ENCODE measurements at regions not wholly inside any gene's neighbourhood (a gene's known extent, or its start where the extent isn't known, plus 50 kb on each side); places are given as distances from the start of the nearest gene placed in this dataset.
"Not testable (repeated sequence)": the region's sequence is repeated elsewhere in the genome, so short reads cannot be mapped to it uniquely, and the experiment has no call there.

DNA sequence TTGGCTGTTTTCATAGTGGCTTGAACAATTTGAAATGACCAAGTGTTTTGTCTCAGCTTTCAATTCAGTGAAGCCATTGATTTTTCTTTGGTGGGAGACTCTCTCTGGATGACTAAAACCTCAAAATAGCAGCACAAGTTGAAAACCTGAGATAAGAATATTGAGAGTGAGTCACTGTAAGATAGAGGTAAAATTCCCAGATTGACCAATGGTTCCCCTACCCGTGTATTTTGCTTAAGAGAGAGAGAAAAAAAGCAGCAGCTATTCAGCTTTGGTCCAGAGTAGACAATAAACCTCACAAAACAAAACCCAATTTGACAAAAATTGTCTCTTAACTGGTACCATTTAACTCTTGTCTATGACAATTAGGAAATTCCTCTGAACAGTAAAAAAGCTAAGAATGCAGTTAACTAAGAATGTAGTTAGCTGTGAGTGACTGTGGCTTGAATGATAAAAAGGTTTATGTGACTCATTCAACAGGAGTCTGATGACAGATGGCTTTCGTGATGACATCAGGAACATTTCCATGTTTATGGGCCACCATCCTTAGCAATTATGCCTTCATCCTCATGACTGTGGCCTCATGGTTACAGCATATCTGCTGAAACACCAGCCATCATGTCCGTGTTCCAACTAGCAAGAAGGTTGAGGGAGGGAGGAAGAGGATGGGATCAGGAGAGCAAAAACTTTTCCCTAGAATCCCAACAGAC, 356.9 kb downstream of the NDFIP2 start:
- H3K27ac ChIP-seq (ENCODE audit: control insufficient read depth, insufficient read depth), result no peak overlapping the region
- no peaks in the 10 kb centered on the region for H4K20me1 ChIP-seq (ENCODE audit: control insufficient read depth, insufficient read depth)
- DNase-seq (ENCODE audit: low read depth, low spot score) (no peak), ATAC-seq (no peak; the same call in 2 of the 3 replicates), FAIRE-seq (no peak)
- no peak overlapping the region for H3K4me2 ChIP-seq (ENCODE audit: control insufficient read depth, insufficient read depth)
- in situ Hi-C loops (cut with MboI), result no loop called here
- no peak overlapping the region for H3K4me3 ChIP-seq
- H3K36me3 ChIP-seq (ENCODE audit: control insufficient read depth in 2 of 2, insufficient read depth in 2 of 2, low read length in 1 of 2), result no peaks in the 10 kb centered on the region
- no peak for TF ChIP-seq PAX8 (IDR thresholded peaks at IDR 0.05)
- TF ChIP-seq EP300 (IDR thresholded peaks at IDR 0.05; ENCODE audit: borderline replicate concordance in 1 of 2, control insufficient read depth in 1 of 2, low read depth in 2 of 2, low read length in 2 of 2), result no peak
- no peak for TF ChIP-seq YBX1 (IDR thresholded peaks at IDR 0.05)
- TF ChIP-seq SREBF1 (IDR thresholded peaks at IDR 0.05; ENCODE audit: low read length), result no peak
- no peak for TF ChIP-seq RUNX3 (IDR thresholded peaks at IDR 0.05; ENCODE audit: low read length)
- TF ChIP-seq JUNB (IDR thresholded peaks at IDR 0.05), result peak; percentile 9; the same call in 1 of the 2 replicates
- TF ChIP-seq RFX5 (IDR thresholded peaks at IDR 0.05; ENCODE audit: low read depth, low read length), result no peak
- no peak for TF ChIP-seq MEF2A (IDR thresholded peaks at IDR 0.05; ENCODE audit: insufficient read depth, low read depth, low read length)
- H2AFZ ChIP-seq (ENCODE audit: control insufficient read depth, low read depth, low read length), result no peak overlapping the region
- 0% methylated on average over 3 of the region's 3 CpGs for WGBS (ENCODE audit: insufficient coverage, insufficient replicate concordance, low lambda C conversion rate, missing lambda C conversion rate)
- no peaks in the 10 kb centered on the region for H3K4me1 ChIP-seq (ENCODE audit: control insufficient read depth, insufficient read depth, low read length)
- no peaks in the 10 kb centered on the region for H3K79me2 ChIP-seq (ENCODE audit: control insufficient read depth, insufficient read depth, low read length)
- ChIA-PET POLR2A (no interaction called here), RAD21 (ENCODE audit: unreplicated experiment) (no interaction called here), CTCF (interaction anchor here (1.4 kb wide), 1 partner anchor 10 kb away, joined by 3 read pairs; no protein-coding TSS in a partner anchor), SMC1A (ENCODE audit: uncharacterized antibody, unreplicated experiment) (interaction anchor here (1.5 kb wide), 1 partner anchor 211 kb away, joined by 3 read pairs; no protein-coding TSS in a partner anchor)
- no peaks in the 10 kb centered on the region for H3K27me3 ChIP-seq (replicated peaks in 1 of 2; ENCODE audit: control insufficient read depth in 2 of 2, insufficient read depth in 2 of 2, low read length in 1 of 2)
- intact Hi-C loops (cut with micrococcal nuclease; ENCODE audit: unreplicated experiment), result no loop called here
- BruUV-seq (replicated peaks), result no TSS peak
- H3K9ac ChIP-seq (ENCODE audit: control insufficient read depth, insufficient read depth, low read length), result no peak overlapping the region
- no peaks in the 10 kb centered on the region for H3K9me3 ChIP-seq (replicated peaks; ENCODE audit: control insufficient read depth, insufficient read depth, low read length)

DNA sequence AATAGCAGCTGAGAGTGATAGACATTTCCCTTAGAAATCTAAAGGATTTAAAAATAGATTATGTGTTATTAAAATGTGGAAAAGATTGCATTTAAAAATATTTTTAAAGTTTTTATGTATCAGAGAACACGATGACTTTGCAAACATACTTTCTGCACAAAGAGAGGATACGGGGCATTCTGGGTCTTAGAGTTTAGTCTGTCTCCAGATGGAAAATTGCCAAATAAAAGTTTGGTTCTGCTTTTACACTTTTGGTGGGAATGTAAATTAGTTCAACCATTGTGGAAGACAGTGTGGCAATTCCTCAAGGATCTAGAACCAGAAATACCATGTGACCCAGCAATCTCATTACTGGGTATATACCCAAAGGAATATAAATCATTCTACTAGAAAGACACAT, 355.2 kb downstream of the NDFIP2 start:
- DNase-seq (ENCODE audit: low read depth, low spot score); RAD21 ChIA-PET (ENCODE audit: unreplicated experiment); POLR2A ChIA-PET; ATAC-seq; H3K4me3 ChIP-seq; in situ Hi-C loops (cut with MboI); H3K9ac ChIP-seq (ENCODE audit: control insufficient read depth, insufficient read depth, low read length); H3K27me3 ChIP-seq (replicated peaks in 1 of 2; ENCODE audit: control insufficient read depth in 2 of 2, insufficient read depth in 2 of 2, low read length in 1 of 2); FAIRE-seq; H3K4me1 ChIP-seq (ENCODE audit: control insufficient read depth, insufficient read depth, low read length); H2AFZ ChIP-seq (ENCODE audit: control insufficient read depth, low read depth, low read length); H3K4me2 ChIP-seq (ENCODE audit: control insufficient read depth, insufficient read depth); H3K9me3 ChIP-seq (replicated peaks; ENCODE audit: control insufficient read depth, insufficient read depth, low read length); SMC1A ChIA-PET (ENCODE audit: uncharacterized antibody, unreplicated experiment); H3K36me3 ChIP-seq (ENCODE audit: control insufficient read depth in 2 of 2, insufficient read depth in 2 of 2, low read length in 1 of 2); BruUV-seq (replicated peaks); H3K79me2 ChIP-seq (ENCODE audit: control insufficient read depth, insufficient read depth, low read length); intact Hi-C loops (cut with micrococcal nuclease; ENCODE audit: unreplicated experiment); H4K20me1 ChIP-seq (ENCODE audit: control insufficient read depth, insufficient read depth); CTCF ChIA-PET; H3K27ac ChIP-seq (ENCODE audit: control insufficient read depth, insufficient read depth): not testable (repeated sequence)
- 0% methylated on average over 2 of the region's 2 CpGs for WGBS (ENCODE audit: insufficient coverage, insufficient replicate concordance, low lambda C conversion rate, missing lambda C conversion rate)

All from GM12878 (cell line).